IPS-15b (cell line): ENCODE measurements at regions not wholly inside any gene's neighbourhood (a gene's known extent, or its start where the extent isn't known, plus 50 kb on each side); places are given as distances from the start of the nearest gene placed in this dataset.

Source experiments
- H3K27me3 ChIP-seq: one replicate; pipeline ENCODE4 v1.6.1; 2013; ENCODE audit warnings: low read length; ENCODE audit not compliant: control insufficient read depth, insufficient read depth
- H3K36me3 ChIP-seq: one replicate; pipeline ENCODE4 v1.6.1; 2013; ENCODE audit warnings: low read length; ENCODE audit not compliant: control insufficient read depth, insufficient read depth
- H3K4me1 ChIP-seq: one replicate; pipeline ENCODE4 v1.6.1; 2013; ENCODE audit warnings: mild to moderate bottlenecking, low read length; ENCODE audit not compliant: control insufficient read depth, insufficient read depth
- H3K4me3 ChIP-seq: one replicate; pipeline ENCODE4 v1.5.1; 2013; ENCODE audit warnings: low read depth, low read length
- H3K9ac ChIP-seq: one replicate; pipeline ENCODE4 v1.6.1; 2013; ENCODE audit warnings: low read depth, mild to moderate bottlenecking, low read length
- H3K9me3 ChIP-seq: one replicate; pipeline ENCODE4 v1.6.1; 2013; ENCODE audit warnings: mild to moderate bottlenecking, low read length; ENCODE audit not compliant: control insufficient read depth, insufficient read depth

DNA sequence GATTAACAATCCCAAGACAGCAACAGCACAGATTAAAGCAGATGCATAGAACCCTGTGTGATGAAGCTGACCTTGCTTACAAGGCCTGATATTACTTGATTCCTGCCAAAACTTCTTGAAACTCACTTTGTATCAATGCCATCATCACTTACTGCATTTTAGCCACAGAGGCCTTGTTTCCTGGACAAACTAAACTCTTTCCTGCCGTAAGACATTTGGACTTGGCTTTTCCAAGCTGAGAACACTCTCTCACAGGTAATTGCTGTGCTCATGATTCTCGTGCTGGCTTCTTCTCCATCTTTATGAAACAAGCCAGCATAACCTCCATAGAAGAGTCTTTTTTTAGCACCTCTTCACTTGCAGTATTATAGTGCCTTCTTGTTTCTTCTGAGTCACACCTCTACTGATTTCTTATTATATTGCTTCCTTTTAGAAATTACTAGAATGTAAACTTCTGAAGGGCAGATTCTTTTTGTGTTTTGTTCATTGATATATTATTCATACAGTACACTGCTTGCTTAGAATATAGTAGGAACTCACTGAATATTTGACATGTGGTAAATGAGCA, 456.5 kb upstream of the ZNF608 start:
- no peaks in the 10 kb centered on the region for H3K36me3 ChIP-seq
- no peak overlapping the region for H3K4me3 ChIP-seq
- no peaks in the 10 kb centered on the region for H3K9me3 ChIP-seq
- no peak overlapping the region for H3K9ac ChIP-seq
- H3K27me3 ChIP-seq: no peaks in the 10 kb centered on the region
- peaks cover 23% of the 10 kb centered on the region for H3K4me1 ChIP-seq

DNA sequence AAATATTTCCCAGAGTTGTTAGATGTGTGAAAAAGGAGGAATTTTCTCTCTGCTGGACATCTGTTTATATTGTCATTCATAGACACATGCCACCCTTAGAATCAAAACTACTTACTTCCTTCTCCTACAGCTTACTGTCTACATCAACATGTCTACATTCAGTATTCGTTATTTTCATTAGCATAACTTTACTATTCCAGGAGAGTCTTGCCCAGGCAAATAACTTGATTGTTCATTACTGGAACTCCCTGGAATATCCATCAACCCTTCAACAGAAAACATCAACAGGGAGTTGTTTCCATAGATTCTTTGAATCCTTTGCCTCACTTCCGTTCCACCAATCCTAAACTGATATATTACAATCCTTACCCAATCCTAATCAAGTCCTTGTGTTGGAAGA, 457.5 kb upstream of the ZNF608 start:
- no peak overlapping the region for H3K9ac ChIP-seq
- no peaks in the 10 kb centered on the region for H3K27me3 ChIP-seq
- H3K4me1 ChIP-seq: peaks cover 19% of the 10 kb centered on the region
- no peak overlapping the region for H3K4me3 ChIP-seq
- no peaks in the 10 kb centered on the region for H3K36me3 ChIP-seq
- no peaks in the 10 kb centered on the region for H3K9me3 ChIP-seq

- Histone ChIP-seq H3K27me3 (no peaks in the 10 kb centered on the region), H3K4me1 (peaks cover 3% of the 10 kb centered on the region), H3K4me3 (no peak overlapping the region), H3K9ac (no peak overlapping the region), H3K9me3 (no peaks in the 10 kb centered on the region), H3K36me3 (no peaks in the 10 kb centered on the region)
Observed at GRCh38 chr5:125205601-125206225, 459.3 kb upstream of the ZNF608 start.

DNA sequence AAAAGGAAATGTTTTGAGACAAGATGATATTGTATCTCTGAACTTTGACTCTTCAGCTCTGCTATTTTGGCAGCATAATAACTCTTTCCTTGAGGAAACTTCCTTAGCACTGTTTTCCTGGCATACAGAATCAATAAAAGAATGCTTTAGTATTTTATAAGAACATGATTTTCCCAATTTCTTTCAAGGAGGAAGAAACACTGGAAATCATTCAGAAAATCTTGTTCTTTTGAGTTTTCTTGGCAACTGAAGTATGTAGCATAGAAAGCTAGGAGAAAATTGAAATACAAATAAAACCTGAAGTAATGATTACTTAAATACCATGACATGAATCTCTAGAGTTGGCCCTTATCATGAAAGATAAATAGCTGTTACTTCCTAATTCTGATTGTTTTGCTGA, 461.4 kb upstream of the ZNF608 start:
- Histone ChIP-seq H3K4me3 (no peak overlapping the region), H3K27me3 (no peaks in the 10 kb centered on the region), H3K9me3 (no peaks in the 10 kb centered on the region), H3K4me1 (no peaks in the 10 kb centered on the region), H3K36me3 (no peaks in the 10 kb centered on the region), H3K9ac (no peak overlapping the region)

- H3K9ac ChIP-seq: no peak overlapping the region
- no peaks in the 10 kb centered on the region for H3K4me1 ChIP-seq
- no peaks in the 10 kb centered on the region for H3K9me3 ChIP-seq
- H3K36me3 ChIP-seq: no peaks in the 10 kb centered on the region
- H3K4me3 ChIP-seq: no peak overlapping the region
- H3K27me3 ChIP-seq: no peaks in the 10 kb centered on the region
Observed at GRCh38 chr5:125209650-125210049, 463.2 kb upstream of the ZNF608 start.

DNA sequence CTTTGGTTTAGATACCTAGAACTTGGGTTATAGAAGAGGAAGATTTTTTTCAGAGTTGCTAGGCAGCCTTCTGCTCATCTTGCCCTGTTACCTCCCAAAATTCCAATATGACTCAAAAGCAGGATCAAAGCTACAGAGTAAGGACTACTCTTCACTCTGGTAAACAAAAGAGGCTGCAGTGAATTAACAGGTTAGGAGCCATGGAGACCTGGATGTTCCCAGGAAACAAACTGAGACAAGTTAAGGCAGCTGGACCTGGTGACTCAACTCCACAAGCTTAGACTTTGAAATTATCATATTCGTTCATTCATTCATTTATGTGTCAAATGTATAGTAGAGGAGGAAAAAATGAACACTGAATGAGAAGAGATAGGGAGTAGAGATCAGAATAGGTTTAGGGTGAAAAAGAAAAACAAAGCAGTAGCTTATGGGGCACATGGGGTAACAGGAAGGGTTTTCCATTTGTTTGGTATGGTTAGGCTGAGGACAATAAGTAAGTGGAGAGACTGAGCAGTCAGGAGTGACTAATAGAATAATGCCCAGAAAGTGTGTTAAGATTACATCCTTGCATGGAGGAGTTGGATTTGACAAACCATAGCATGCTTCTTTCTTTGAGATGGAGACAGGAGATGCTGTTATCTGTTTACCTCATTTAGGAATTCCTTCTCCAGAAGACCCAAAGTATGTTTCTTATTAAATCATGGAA, 464.0 kb upstream of the ZNF608 start:
- H3K9ac ChIP-seq: no peak overlapping the region
- no peaks in the 10 kb centered on the region for H3K4me1 ChIP-seq
- H3K36me3 ChIP-seq: no peaks in the 10 kb centered on the region
- H3K27me3 ChIP-seq: no peaks in the 10 kb centered on the region
- no peak overlapping the region for H3K4me3 ChIP-seq
- H3K9me3 ChIP-seq: no peaks in the 10 kb centered on the region

DNA sequence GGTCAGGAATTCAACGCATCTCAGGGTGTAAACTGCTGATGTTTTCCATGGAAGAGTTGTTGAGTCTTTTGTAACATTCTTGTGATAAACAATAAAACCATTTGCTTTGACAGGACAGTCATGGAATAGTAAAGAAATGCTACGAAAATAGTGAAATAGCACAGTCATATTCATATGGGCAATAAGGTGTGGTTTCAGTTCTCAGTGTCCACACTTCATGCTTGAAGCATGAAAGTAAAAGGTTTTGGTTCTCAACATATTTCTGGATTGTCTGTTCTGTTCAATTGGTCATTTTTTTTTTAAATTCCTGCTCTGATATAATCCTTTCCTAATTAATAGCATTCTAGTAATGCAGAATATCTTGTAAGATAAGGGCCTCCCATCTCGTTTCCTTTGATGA, 467.6 kb upstream of the ZNF608 start:
- no peak overlapping the region for H3K4me3 ChIP-seq
- H3K36me3 ChIP-seq: no peaks in the 10 kb centered on the region
- H3K27me3 ChIP-seq: no peaks in the 10 kb centered on the region
- H3K9ac ChIP-seq: no peak overlapping the region
- H3K4me1 ChIP-seq: no peaks in the 10 kb centered on the region
- H3K9me3 ChIP-seq: no peaks in the 10 kb centered on the region

DNA sequence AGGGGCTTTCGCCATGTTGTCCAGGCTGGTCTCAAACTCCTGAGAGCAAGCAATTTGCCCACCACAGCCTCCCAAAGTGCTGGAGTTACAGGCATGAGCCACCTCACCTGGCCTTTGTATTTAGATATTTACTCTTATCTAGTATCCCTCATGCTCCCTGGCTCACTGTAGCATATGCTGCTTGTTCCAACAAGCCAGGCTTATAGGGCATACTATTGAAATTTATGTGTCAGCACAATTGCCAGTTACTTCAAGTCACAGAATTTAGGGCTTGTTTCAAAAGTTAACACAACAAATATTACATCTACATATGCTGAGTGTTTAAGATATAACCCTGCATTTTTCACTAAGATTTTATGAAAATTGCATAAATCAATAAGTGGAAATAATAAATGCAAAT, 469.2 kb upstream of the ZNF608 start:
- H3K36me3 ChIP-seq: no peaks in the 10 kb centered on the region
- no peak overlapping the region for H3K4me3 ChIP-seq
- H3K27me3 ChIP-seq: no peaks in the 10 kb centered on the region
- H3K4me1 ChIP-seq: no peaks in the 10 kb centered on the region
- no peaks in the 10 kb centered on the region for H3K9me3 ChIP-seq
- H3K9ac ChIP-seq: no peak overlapping the region

- H3K4me3 ChIP-seq: no peak overlapping the region
- H3K4me1 ChIP-seq: no peaks in the 10 kb centered on the region
- H3K9ac ChIP-seq: no peak overlapping the region
- no peaks in the 10 kb centered on the region for H3K36me3 ChIP-seq
- H3K9me3 ChIP-seq: no peaks in the 10 kb centered on the region
- no peaks in the 10 kb centered on the region for H3K27me3 ChIP-seq
Observed at GRCh38 chr5:125219710-125220109, 473.3 kb upstream of the ZNF608 start.

GRCh38 chr5:125220284-125220683, 473.8 kb upstream of the ZNF608 start:
- H3K27me3 ChIP-seq: no peaks in the 10 kb centered on the region
- H3K9ac ChIP-seq: no peak overlapping the region
- no peak overlapping the region for H3K4me3 ChIP-seq
- no peaks in the 10 kb centered on the region for H3K4me1 ChIP-seq
- H3K9me3 ChIP-seq: no peaks in the 10 kb centered on the region
- H3K36me3 ChIP-seq: no peaks in the 10 kb centered on the region

DNA sequence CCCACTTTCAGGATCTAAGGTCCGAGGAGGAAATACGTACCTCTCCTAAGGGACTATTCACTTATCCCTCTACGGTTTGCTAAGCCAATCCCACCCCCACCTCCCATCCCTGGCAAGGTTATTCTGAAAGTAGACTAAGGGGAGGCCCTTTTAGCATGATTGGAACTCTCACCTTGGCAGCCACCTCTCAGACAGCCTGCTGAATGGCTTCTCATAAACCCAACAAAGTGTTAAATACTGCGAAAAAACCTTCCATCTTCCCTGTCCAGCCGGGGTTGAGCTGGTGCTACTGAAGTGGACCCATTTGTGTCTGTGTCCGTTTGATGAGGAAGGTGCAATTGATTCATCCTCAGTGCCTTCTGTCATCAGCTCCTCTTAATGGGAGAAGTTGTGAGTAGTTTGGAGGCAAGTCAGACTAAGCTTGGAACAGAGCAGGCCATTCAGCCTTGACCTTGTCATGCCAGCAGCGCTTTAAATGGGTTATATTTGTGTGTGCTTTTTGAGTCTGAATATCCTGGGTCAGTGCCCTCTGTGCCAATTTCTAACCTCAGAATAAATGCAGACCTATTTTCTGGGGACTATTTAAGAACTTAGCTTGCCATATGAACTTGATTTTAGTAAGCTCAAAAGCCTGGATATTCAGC, 476.3 kb upstream of the ZNF608 start:
- H3K27me3 ChIP-seq: no peaks in the 10 kb centered on the region
- no peaks in the 10 kb centered on the region for H3K9me3 ChIP-seq
- H3K4me1 ChIP-seq: no peaks in the 10 kb centered on the region
- no peaks in the 10 kb centered on the region for H3K36me3 ChIP-seq
- H3K9ac ChIP-seq: no peak overlapping the region
- H3K4me3 ChIP-seq: no peak overlapping the region

DNA sequence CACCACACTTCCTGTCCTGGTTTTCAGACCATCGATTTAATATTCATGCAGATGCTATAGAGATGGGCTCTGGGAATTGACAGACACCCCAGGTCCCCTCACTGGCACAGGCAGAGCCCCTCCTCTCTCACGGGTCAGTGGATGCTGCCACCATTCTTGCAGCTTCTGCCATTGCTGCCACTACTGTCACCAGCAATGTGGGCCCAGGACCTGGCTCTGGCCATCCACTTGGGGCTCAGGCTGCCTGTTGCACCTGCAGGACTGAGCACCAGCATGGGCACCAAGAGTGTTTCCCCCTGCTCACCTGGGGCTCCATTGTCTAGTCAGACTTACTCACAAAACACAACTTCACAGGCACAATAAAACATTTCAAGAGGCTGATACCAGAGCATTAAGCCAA, 479.0 kb upstream of the ZNF608 start:
- no peaks in the 10 kb centered on the region for H3K27me3 ChIP-seq
- no peaks in the 10 kb centered on the region for H3K36me3 ChIP-seq
- no peak overlapping the region for H3K9ac ChIP-seq
- no peak overlapping the region for H3K4me3 ChIP-seq
- H3K4me1 ChIP-seq: no peaks in the 10 kb centered on the region
- no peaks in the 10 kb centered on the region for H3K9me3 ChIP-seq
